HuH-7 (cell line): ENCODE measurements at regions not wholly inside any gene's neighbourhood (a gene's known extent, or its start where the extent isn't known, plus 50 kb on each side); places are given as distances from the start of the nearest gene placed in this dataset.
"Not testable (repeated sequence)": the region's sequence is repeated elsewhere in the genome, so short reads cannot be mapped to it uniquely, and the experiment has no call there.

Experiments
- DNase-seq: peaks from one replicate; pipeline ENCODE4 v3.0.0; 2011; ENCODE audit warnings: low spot score

GRCh38 chr6:132045877-132046276, 94.7 kb upstream of the CCN2 start:
- DNase-seq, result no peak

DNA sequence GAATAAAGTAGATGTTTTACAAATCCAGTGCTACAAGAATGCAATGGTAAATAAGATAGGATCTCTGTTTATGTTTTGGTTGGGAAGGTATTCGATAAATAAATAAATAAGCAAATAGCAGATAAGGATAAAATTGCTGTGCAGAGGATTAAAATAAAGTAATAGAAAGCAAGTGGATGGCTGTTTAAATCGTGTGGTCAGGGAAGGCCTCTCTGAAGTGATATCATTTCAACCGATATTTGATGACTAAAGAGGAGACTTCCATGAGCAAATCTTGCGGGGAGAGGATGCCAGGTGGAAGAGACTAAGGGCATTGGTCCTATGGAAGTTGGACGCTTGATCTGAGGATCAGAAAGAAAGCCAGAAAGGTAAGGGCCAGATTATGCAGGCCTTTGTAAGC, 92.0 kb upstream of the CCN2 start:
- no peak for DNase-seq

DNA sequence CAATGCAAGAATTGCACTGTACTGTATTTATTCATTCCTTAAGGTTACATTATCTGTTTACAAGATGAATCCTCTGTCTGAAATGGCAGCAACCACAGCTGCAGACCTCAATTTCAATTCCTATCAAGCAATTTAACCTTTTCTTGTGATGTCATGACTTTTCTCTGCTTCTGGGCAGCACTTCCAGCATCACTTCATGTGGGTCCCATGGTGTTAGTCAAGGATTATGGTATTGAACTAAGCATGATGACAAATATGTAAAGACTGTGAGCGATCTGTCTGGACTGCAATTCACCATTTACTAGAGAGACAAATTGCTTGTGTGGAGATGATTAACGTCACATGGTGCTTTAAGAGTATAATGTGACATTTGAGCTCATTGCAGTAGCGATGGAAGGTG, 90.5 kb upstream of the CCN2 start:
- DNase-seq, result no peak

DNA sequence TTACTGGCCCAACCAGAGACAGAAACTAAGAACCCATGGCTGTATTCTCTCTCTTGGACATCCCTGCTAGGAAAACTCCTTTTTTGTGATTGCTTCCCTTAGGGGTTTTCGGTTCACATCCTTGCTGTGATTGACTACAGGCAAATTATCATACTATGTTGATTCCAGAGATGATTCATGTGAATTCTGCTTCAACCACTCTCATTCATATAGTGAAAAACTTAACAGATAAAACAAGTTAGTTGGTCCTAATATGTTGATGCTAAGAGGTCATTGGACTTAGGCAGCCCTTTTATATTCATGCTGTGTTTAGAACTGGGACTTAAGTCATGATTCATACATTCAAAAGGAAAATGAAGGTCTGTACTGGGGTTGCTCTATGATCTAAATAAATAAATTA, 76.9 kb upstream of the CCN2 start:
- DNase-seq, result no peak

- DNase-seq, result no peak
Observed at GRCh38 chr6:132025468-132025867, 74.3 kb upstream of the CCN2 start.

DNA sequence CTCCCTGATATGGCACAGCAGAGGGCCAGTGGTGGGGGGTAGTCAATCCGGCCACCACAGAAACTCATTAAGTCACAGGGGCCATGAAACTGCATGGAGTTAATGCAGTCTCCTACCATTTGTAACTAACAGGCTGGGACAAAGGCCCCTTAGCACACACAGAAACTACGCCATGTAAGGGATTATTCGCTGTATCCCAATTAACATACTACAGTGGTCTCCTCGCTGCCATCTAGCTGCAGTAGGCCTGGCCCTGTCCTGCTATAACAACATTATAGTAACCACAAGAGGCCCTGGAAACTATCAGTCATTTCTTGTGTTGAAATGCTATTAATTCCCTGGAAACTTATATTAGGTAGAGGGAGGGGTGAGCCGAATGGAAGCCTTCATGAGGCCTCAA, 72.3 kb upstream of the CCN2 start:
- DNase-seq, result no peak

DNA sequence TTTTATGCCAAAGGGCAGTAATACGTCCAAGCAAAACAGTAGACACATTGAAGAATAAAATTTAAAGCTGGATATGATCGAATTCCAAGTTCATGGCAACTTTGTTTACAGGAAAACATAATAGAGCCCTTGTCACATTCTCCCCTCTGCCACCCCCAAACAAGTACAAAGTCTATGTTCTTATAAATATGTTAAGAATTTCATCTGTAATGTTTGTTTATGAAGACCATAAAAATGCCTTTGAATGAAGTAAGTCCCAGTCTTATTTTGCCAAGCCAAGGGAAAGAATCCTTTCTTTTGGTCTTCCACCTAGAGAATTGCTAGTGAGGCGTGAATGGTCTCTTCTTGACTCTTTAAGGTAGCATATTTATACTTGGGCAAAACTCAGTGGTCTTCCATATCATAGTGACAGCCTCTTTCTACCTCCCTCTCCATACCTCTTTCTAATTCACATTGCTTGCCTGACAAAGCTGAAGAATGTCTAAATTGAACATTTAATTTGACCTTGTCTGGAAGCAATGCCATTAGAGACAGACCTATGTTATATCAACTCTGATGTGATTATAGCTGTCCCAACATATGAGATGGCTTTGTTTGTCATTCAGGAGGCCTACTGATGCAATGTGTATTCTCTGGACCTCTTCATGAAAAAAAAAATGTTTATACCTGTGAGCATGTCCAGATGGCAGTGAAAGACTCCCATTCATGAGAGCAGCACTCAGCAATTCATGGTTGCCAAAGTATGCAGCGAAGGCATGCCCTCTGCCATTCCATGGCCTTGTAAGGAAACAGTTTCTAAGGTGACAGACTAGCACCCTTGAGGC, 70.6 kb upstream of the CCN2 start:
- DNase-seq, result peak; percentile 34

DNA sequence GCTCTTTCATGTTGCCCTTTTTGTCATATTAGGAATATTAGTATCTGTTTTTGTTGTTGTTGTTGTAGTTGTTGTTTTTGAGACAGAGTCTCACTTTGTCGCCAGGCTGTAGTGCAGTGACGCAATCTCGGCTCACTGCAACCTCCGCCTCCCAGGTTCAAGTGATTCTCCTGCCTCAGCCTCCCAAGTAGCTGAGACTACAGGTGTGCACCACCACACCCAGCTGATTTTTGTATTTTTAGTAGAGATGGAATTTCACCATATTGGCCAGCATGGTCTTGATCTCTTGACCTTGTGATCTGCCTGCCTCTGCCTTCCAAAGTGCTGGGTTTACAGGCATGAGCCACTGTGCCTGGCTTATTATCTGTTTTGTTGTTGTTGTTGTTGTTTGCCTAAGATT, 69.7 kb upstream of the CCN2 start:
- DNase-seq, result not testable (repeated sequence)

DNA sequence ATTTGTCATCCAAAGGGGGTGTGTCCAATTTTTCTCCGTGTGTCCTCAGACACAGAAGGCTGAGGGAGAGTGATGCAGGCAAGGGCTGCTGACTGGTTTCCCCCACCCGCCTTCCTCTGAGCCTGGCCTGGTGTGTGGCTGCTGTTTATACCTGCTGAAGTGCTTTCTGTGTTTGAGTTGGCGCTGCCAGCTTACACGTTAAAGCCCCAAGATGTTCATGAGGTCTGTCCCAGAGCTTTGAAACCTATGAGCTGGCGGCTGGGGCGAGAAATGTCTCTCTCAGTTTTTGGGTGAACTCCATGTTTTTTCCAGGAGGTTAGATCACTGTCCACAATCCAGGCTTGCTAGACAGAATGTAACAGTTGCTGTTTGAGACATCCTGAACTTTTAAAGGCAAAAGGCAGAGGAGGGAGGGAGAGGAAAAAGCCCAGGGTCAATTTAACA, 69.0 kb upstream of the CCN2 start:
- no peak for DNase-seq

- DNase-seq, result no peak
Observed at GRCh38 chr6:132019586-132019985, 68.4 kb upstream of the CCN2 start.

DNA sequence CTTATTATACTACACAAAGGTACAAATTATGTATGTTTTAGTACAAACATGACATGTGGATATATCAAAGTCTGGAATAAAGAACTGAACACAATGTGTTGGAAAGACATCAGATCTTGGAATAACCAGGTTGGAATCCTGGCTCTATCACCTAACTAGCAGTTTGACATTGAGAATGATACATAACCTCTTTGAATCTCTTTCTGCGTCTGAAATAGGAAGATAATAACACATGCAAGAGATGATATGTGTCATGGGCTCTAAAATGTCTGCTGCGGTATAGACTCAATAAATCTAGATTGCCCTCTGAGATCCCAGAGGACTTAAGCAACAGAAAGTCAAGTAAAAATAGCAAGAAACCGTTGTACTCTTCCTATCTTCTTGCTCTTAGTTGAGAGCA, 66.8 kb upstream of the CCN2 start:
- DNase-seq, result no peak

DNA sequence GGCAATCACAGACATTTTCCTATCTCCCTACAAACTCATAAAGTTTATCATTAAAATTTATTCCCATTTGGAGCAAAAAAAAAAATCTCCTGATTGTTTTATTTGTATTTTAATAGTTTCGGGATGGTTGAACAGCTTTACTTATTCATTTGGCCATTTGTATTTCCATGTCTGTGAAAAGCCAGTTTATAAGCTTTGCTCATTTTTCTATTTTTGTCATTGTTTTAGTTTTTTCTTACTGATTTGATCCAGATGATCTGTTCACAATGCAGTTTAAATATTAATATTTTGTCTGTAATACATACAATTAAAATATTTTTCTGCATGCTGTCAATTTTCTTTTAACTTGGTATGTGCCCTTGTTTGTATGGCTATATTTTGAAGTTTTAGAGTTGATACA, 65.2 kb upstream of the CCN2 start:
- DNase-seq, result no peak

- DNase-seq, result no peak
Observed at GRCh38 chr6:132011582-132011981, 60.4 kb upstream of the CCN2 start.

DNA sequence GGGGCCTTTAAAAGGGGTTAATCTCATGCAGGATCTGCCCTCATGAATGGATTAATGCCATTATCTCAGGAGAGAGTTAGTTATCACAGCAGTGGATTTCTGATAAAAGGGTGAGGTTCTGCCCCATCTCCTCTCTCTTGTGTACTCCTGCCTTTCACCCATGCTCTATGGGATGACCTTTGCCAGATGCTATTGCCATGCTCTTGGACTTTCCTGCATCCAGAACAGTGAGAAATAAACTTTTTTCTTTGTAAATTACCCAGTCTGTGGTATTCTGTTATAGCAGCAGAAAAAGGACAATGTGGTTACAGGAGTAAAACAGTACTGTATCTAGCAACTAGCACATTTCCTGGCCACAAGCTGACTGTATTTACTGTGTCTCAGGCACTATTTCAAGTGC, 58.0 kb upstream of the CCN2 start:
- no peak for DNase-seq

DNA sequence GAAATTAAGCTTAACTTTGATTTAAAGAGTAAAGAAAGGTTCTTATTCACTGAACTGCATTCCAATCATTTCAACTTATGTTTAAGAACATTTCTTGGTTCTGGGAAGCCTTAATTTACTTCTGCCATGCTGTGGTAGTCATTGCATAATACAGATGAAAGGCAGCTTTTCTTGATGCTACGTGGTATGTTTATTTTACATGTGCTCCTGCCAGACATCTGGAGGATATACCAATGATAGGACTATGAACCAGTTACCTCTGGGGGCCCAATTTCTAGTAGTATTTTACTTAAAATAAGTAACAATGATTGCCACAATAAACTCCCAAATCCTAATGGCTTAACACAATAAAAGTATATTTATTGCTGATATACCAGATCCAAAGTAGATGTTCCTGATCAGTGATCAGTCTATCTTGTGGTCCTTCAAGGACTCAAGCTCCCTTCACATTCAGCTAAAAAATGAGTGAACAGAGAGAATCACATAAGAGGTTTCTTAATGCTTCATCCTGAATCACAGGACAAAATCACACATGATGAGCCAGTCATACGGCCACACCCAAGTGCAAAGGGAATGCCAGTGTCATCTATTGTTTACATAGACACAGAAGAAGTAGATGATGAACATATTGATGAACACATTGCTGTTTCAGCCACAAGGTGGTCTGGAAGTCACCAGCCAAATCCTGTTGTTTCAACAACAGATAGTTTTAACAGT, 56.5 kb upstream of the CCN2 start:
- DNase-seq, result no peak

GRCh38 chr6:132005178-132005577, 54.0 kb upstream of the CCN2 start:
- no peak for DNase-seq

DNA sequence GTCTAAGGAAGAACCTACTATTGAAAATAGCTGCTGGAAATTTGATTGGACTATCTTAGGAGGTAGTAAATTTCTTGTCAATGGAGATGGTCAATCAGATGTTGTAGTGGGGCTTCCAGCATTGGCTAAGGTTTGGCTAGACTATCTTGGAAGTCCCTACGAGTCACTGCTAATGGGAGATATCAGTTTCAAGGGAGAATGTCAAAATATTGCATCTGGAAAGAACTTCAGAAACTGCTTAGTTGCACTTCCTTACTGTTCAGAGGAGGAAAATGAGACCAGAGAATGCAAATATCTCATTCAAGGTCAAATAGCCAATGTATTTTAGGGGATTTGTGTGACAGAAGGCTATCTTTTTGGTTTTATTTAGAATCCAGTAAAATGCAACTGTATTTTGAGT, 53.5 kb upstream of the CCN2 start:
- no peak for DNase-seq

- DNase-seq, result no peak
Observed at GRCh38 chr6:132003516-132004178, 52.5 kb upstream of the CCN2 start.
